ENCODE measurements at regions not wholly inside any gene's neighbourhood (a gene's known extent, or its start where the extent isn't known, plus 50 kb on each side); places are given as distances from the start of the nearest gene placed in this dataset.

- TF ChIP-seq CTCF (conservative IDR thresholded peaks at IDR 0.05 in 1 of 2, IDR thresholded peaks at IDR 0.05 in 1 of 2; ENCODE audit: low read depth in 1 of 2, low read length in 2 of 2) (no peak), EZH2 (IDR thresholded peaks at IDR 0.05; ENCODE audit: low read length, missing control alignments) (no peak)
These were observed 336.4 kb upstream of the EPHA4 start for GRCh38 chr2:221908518-221908917.
